Lower leg skin (tissue), 4 donors: ENCODE measurements at regions not wholly inside any gene's neighbourhood (a gene's known extent, or its start where the extent isn't known, plus 50 kb on each side); places are given as distances from the start of the nearest gene placed in this dataset.

ENCODE experiments used
- DNase-seq, 2 donors: peaks; one replicate each; pipeline ENCODE4 v3.0.0-alpha.2; 2019; ENCODE audit warnings: low spot score in 2 of 2
- H3K4me3 ChIP-seq: fragments of 200-600 bp; sonication (generic); 2 replicates; pipeline ENCODE4 v1.5.1; 2017; ENCODE audit warnings: mild to moderate bottlenecking, low read depth; ENCODE audit not compliant: poor library complexity, severe bottlenecking
- POLR2A ChIP-seq, 2 donors: fragments of 450-650 bp; IDR thresholded peaks; one replicate each; pipeline ENCODE4 v1.6.1; 2016 to 2017; ENCODE audit warnings: antibody characterized with exemption in 2 of 2, mild to moderate bottlenecking in 1 of 2, moderate library complexity in 1 of 2
- WGBS, 2 donors: methylation state at CpG; one replicate each; pipeline ENCODE4 v1.1.5; 2018; 5-methylcytosine and 5-hydroxymethylcytosine counted together
- intact Hi-C: fragments of 100-400 bp; cut with DNase I; formaldehyde crosslinking; loops from one replicate; pipeline ENCODE4 v1.15.0; 2023; ENCODE audit warnings: low total_unique reads
- TF ChIP-seq, protein P1 (sequence below), 3 donors: fragments of 450-650 bp; IDR thresholded peaks; one replicate each; pipeline ENCODE4 v1.5.1; 2016; ENCODE audit warnings: antibody characterized with exemption in 3 of 3, mild to moderate bottlenecking in 3 of 3, moderate library complexity in 2 of 3

DNA sequence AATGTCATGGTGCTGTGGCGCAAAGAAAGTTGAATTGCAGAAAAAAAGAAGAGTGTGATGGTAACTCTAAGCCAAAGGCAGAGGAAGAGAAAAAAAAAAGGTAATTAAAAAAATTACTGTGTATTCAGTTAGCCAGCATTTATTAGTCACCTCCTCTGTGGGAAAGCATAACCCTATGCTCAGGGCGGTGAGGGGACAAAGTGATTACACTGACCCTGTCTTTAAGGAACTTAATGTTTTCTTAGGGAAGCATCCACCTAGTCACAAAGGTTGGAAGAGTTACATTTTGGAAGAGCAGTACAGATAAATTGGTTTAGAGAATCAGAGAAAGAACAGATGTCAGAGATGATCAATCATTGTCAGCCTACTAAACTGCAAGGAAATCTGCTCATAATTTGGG lies 410.3 kb downstream of the CDH11 start:
- no peak for DNase-seq
- H3K4me3 ChIP-seq: no peak overlapping the region
- 88 to 97% methylated on average over 2 of the region's 2 CpGs for WGBS, 2 donors
- intact Hi-C loops: no loop called here
- TF ChIP-seq, protein P1, sequence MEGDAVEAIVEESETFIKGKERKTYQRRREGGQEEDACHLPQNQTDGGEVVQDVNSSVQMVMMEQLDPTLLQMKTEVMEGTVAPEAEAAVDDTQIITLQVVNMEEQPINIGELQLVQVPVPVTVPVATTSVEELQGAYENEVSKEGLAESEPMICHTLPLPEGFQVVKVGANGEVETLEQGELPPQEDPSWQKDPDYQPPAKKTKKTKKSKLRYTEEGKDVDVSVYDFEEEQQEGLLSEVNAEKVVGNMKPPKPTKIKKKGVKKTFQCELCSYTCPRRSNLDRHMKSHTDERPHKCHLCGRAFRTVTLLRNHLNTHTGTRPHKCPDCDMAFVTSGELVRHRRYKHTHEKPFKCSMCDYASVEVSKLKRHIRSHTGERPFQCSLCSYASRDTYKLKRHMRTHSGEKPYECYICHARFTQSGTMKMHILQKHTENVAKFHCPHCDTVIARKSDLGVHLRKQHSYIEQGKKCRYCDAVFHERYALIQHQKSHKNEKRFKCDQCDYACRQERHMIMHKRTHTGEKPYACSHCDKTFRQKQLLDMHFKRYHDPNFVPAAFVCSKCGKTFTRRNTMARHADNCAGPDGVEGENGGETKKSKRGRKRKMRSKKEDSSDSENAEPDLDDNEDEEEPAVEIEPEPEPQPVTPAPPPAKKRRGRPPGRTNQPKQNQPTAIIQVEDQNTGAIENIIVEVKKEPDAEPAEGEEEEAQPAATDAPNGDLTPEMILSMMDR (IDR thresholded peaks at IDR 0.05): no peak
- TF ChIP-seq POLR2A (IDR thresholded peaks at IDR 0.05): no peak

DNA sequence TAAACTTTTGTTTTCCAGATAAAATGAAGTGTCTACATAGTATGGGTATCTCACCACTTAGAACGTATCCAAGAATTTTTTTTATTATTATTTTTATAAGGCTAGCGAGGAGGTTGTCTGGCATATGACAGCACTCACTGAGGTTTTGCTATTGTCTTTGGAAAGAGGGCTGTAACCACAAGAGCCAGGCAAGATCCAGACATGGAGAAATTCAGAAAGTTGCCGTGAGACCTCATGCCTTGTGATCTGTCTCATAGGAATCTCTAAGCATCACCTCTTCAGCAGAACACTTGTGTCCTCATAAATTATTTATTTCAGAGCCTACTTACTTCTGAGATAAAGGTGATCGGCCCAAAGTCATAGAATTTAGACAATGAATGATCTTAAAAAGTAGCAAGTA lies 410.8 kb downstream of the CDH11 start:
- H3K4me3 ChIP-seq: no peak overlapping the region
- DNase-seq: no peak
- intact Hi-C loops: no loop called here
- 78 to 86% methylated on average over 4 of the region's 4 CpGs for WGBS, 2 donors
- TF ChIP-seq, protein P1 (IDR thresholded peaks at IDR 0.05): no peak
- no peak for TF ChIP-seq POLR2A (IDR thresholded peaks at IDR 0.05)

DNA sequence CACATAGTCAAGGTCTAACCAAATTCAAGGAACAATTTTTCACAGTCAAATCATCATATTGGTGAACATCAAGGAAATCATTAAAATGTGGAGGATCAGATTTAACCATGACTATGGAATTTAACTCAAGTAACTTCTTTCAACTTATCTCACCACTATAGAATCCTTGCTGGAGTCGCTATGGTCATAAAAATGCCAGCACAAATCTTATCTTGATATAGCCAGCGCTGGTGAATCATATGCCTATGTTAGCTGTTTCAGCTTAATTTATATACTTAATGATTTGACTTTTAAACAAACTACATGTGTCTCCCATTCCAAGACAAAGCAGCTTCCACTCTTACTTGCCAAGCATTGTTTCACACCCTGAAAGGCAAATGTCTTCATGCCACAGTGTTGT lies 416.4 kb downstream of the CDH11 start:
- DNase-seq: no peak
- no peak overlapping the region for H3K4me3 ChIP-seq
- intact Hi-C loops: no loop called here
- 60 to 71% methylated on average over 2 of the region's 2 CpGs for WGBS, 2 donors
- no peak for TF ChIP-seq POLR2A (IDR thresholded peaks at IDR 0.05)
- TF ChIP-seq, protein P1 (IDR thresholded peaks at IDR 0.05): no peak

DNA sequence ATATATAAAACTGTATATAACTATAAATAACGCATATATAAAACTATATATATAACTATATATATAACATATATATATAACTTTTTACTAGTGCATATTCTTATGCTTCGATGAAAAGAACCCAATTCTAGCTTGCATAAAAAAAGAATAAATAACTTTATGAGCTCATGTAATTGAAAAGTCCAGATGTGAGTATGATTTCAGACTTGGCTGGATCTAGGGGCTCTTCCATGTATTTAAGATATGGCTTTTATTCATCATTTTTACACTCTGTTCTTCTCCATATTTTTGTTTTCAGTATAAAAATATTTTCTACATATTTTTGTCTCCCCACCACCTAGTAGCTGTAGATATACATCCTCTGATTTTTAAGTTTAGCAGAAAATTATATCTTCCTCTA lies 417.5 kb downstream of the CDH11 start:
- no peak overlapping the region for H3K4me3 ChIP-seq
- WGBS, 2 donors: 65 to 66% methylated on average over 2 of the region's 2 CpGs
- no peak for DNase-seq
- intact Hi-C loops: no loop called here
- no peak for TF ChIP-seq POLR2A (IDR thresholded peaks at IDR 0.05)
- TF ChIP-seq, protein P1 (IDR thresholded peaks at IDR 0.05): no peak

DNA sequence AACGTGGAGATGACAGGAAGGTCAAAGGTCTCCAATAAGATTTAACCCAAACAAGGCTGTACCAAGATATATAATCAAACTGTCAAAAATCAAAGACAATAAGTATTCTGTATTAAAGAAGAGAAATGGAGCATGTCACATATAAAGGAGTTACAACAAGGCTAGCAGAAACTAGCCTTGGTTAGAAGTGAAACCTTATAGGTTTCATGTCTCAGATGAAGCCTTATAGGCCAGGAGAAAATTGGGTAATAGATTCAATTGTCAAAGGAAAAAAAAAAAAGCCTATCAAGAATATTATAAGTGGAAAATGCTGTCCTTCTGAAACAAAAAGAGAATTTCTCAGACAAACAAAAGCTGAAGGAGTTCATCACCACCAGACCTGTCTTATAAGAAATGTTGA lies 419.4 kb downstream of the CDH11 start:
- intact Hi-C loops: no loop called here
- H3K4me3 ChIP-seq: no peak overlapping the region
- WGBS, 2 donors: 26 to 36% methylated on average over 1 of the region's 1 CpG
- TF ChIP-seq POLR2A (IDR thresholded peaks at IDR 0.05): no peak
- TF ChIP-seq, protein P1 (IDR thresholded peaks at IDR 0.05): no peak
- DNase-seq: no peak

DNA sequence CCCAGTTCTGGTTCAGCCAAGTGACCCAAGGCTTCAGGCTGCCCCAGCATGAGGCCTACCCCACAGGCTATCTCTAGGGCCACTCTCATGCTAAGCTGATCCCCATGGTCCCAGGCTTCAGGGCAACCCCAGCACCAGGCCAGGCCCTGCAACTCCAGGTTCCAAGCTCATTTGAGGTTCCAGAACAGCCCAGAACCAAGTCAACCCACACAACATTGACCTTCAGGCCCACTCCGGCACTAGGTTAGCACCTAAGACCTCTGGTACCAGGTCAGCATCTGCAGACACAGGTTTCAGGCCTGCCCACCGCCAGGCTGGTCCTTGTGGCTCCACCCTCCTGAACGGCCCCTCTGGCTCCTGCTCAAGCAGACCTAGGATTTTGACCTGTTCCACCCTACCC lies 421.2 kb downstream of the CDH11 start:
- TF ChIP-seq, protein P1 (IDR thresholded peaks at IDR 0.05): no peak
- no peak for TF ChIP-seq POLR2A (IDR thresholded peaks at IDR 0.05)
- 90 to 91% methylated on average over 3 of the region's 3 CpGs for WGBS, 2 donors
- intact Hi-C loops: no loop called here

More for the DNA sequence above, 421.2 kb downstream of the CDH11 start:
- no peak overlapping the region for H3K4me3 ChIP-seq
- DNase-seq: no peak
